Renal cortex interstitium (tissue), 11 donors: ENCODE measurements at regions not wholly inside any gene's neighbourhood (a gene's known extent, or its start where the extent isn't known, plus 50 kb on each side); places are given as distances from the start of the nearest gene placed in this dataset.
"Not testable (repeated sequence)": the region's sequence is repeated elsewhere in the genome, so short reads cannot be mapped to it uniquely, and the experiment has no call there.

Experiments used
- DNase-seq, 11 donors: peaks; one replicate each; pipeline ENCODE4 v3.0.0-alpha.2; 2013; ENCODE audit warnings: low read depth in 9 of 11, low spot score in 4 of 11; ENCODE audit errors: extremely low read depth in 1 of 11

- DNase-seq: no peak
Observed at GRCh38 chr17:5719976-5720375, 135.7 kb upstream of the NLRP1 start.

- DNase-seq: no peak
Observed at GRCh38 chr17:5730373-5730772, 146.1 kb upstream of the NLRP1 start.

GRCh38 chr17:5740937-5741336 lies 156.6 kb upstream of the NLRP1 start:
- no peak for DNase-seq

- no peak for DNase-seq
Observed at GRCh38 chr17:5741810-5742209, 157.5 kb upstream of the NLRP1 start.

GRCh38 chr17:5745111-5745813 lies 161.0 kb upstream of the NLRP1 start:
- DNase-seq: no peak

GRCh38 chr17:5747276-5747675 lies 163.0 kb upstream of the NLRP1 start:
- no peak for DNase-seq

GRCh38 chr17:5747964-5748363 lies 163.7 kb upstream of the NLRP1 start:
- DNase-seq: no peak

GRCh38 chr17:5753421-5753820 lies 169.1 kb upstream of the NLRP1 start:
- DNase-seq: no peak

GRCh38 chr17:5757314-5757907 lies 173.1 kb upstream of the NLRP1 start:
- no peak for DNase-seq

GRCh38 chr17:5758651-5759050 lies 174.3 kb upstream of the NLRP1 start:
- DNase-seq: no peak

GRCh38 chr17:5759501-5759925 lies 175.2 kb upstream of the NLRP1 start:
- no peak for DNase-seq

- DNase-seq: no peak
Observed at GRCh38 chr17:5762191-5762590, 177.9 kb upstream of the NLRP1 start.

GRCh38 chr17:5763595-5764306 lies 179.4 kb upstream of the NLRP1 start:
- DNase-seq: no peak

GRCh38 chr17:5769593-5770354 lies 185.5 kb upstream of the NLRP1 start:
- peak in 4 of 11 donors; percentile 49 to 67 (median 50) for DNase-seq

GRCh38 chr17:5770441-5771270 lies 186.3 kb upstream of the NLRP1 start:
- DNase-seq: no peak

GRCh38 chr17:5771271-5771577 lies 186.9 kb upstream of the NLRP1 start:
- DNase-seq: not testable (repeated sequence)

GRCh38 chr17:5772017-5772416 lies 187.7 kb upstream of the NLRP1 start:
- DNase-seq: not testable (repeated sequence)

- no peak for DNase-seq
Observed at GRCh38 chr17:5772720-5773119, 188.4 kb upstream of the NLRP1 start.

GRCh38 chr17:5773816-5774360 lies 189.6 kb upstream of the NLRP1 start:
- no peak for DNase-seq
